Caki2 (cell line): ENCODE measurements at regions not wholly inside any gene's neighbourhood (a gene's known extent, or its start where the extent isn't known, plus 50 kb on each side); places are given as distances from the start of the nearest gene placed in this dataset.

Experiments used
- DNase-seq: peaks from one replicate; pipeline ENCODE4 v3.0.0-alpha.2; 2015; ENCODE audit warnings: low read depth
- in situ Hi-C: cut with HindIII; loops from 2 replicates; pipeline ENCODE4 v1.10.0; 2016; ENCODE audit warnings: low sequenced_read_pairs, low pct_unique_long_range_greater_than_20kb, mixed read lengths

DNA sequence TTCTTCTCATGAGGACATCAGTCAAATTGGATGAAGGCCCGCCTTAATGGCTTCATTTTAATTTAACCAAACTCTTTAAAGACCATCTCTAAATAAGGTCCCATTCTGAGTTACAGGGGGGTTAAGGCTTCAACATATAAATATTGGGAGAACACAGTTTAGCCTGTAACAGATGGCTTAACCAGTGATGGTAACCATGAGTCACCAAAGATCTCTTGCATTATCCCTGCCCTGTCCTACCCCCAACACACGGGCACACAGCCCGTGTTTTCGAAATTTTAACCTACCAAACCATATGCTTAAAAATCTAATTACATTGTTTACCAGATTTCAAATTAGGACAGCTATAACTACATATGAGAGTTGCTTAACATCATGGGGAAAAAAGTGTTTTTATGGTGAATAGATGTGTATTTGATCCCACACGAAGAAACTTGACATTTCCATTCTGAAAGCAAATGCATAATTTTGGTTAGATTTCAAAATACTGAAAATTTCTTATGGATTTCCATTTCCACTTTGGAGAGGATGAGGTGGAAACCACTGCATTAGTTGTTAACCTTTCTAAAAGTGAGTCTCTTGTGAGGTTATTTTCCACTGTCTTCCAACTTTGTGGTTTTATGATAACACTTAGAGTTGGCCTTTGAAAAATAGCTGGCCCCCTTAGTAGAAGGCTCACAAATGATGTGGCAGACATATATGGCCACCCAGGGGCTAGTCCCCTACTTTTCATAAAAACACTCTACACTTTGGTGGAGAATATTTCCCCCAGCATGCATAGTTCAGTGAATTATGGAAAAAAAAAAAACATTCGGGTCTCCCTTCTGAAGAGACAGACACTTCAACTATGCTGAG, 849.3 kb downstream of the TLE1 start:
- DNase-seq = no peak
- in situ Hi-C loops = no loop called here

DNA sequence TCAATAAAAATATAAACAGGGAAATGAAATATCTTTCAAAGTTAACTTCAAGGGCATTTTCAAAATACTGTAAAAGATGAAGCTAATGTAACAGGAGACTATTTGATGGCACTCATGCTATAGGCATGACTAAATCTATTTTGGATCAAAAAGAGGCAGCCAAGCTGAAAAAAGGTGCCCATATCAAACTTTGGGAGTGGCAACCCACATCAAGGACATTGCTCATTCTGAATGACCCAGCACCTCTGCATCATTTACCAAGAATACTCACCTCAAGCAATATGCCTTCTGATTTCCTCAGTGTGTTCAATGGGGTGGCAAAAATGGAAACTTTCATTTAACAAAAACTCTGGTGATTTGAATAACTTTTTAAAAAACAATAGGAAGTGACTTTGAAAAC, 853.3 kb downstream of the TLE1 start:
- DNase-seq = no peak
- in situ Hi-C loops = no loop called here

DNA sequence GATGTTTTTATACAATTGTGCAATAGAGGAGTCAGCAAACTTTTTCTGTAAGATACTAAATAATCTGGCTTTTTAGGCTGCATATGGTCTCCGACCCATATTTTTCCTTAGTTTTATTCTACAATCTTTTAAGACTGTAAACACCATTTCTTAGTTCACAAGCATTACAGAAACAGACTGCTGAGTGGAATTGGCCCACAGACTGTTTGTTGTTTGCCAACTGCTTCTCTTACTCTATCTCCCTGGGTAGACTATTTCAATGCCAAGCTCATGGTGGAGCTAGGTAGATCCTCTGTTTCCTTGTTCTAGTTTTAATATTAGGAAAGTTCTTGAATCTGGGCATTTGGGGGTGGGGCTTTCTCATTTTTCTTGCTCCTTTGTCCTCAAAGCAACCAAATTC, 857.6 kb downstream of the TLE1 start:
- in situ Hi-C loops = no loop called here

DNA sequence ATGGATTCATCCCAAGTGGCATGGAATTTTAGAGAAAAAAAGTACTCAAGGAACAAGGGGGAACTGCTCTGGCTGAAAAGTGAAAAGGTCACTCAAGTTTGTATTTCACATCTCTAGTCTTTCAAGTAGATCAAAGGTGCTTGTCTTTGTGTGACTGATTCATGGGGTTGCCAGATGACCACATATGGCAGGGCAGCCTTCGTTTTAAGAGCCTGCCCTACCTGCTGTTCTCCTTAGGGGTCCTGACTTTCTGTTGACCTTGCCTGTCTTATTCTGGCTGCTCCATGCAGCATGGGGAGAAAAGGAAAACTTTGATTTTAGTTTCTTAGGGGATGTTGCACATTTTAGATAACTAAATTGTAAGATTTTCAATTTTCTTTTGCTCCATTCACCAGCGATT, 877.7 kb downstream of the TLE1 start:
- DNase-seq = no peak
- in situ Hi-C loops = no loop called here

More for the DNA sequence above, 857.6 kb downstream of the TLE1 start:
- no peak for DNase-seq

DNA sequence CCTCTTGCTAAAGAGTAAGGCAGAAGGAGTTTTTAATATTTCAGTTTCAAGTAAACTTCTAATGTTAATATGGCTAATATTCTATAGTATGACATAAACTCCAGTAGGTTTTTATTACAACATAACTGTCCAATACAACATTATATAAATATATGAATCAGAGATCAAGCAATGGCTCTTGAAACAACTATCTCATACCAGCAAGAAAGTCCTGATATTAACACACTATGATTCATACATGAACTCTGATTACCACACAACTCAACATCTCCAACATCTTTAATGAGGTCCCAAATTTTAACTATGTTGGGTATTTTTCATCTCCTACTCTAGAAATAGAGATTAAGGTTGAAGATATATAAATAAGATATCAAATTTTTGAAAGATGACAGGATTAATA, 878.3 kb downstream of the TLE1 start:
- in situ Hi-C loops = no loop called here
- no peak for DNase-seq

DNA sequence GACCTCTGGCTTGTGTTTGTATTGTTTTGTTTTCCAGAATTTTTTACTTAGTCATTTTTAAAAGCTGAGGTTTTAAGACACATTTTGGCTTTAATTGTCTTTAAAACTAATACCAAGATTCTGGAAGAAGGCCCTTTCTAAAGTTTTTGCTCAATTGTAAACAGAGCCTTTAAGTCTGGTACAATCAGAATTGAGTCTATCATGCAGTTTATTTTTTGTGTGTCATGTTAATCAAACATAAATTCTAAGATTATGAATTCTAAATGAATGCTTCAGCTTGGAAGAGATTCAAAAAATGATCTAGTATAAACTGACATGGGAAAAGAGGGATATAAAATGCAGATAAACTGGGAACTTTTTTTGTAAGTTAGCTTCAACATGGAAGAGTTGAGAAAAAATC, 882.7 kb downstream of the TLE1 start:
- in situ Hi-C loops = no loop called here
- DNase-seq = no peak

DNA sequence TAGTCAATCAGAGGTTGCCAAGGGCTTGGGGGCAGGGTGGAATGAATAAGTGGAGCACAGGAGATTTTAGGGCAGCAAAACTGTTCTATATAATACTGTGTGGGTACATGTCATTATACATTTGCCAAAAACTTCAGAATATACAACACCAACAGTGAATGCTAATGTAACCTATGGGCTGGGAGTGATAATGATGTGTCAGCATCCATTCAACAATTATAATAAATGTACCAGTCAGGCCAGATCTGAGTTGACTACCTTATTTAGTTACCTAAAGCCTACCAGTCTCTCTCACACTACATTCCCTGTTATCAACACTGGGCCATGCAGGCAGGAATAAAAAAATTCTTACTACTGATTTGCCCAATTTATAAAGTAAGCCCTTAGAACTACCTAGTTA, 884.5 kb downstream of the TLE1 start:
- in situ Hi-C loops = no loop called here
- DNase-seq = no peak

DNA sequence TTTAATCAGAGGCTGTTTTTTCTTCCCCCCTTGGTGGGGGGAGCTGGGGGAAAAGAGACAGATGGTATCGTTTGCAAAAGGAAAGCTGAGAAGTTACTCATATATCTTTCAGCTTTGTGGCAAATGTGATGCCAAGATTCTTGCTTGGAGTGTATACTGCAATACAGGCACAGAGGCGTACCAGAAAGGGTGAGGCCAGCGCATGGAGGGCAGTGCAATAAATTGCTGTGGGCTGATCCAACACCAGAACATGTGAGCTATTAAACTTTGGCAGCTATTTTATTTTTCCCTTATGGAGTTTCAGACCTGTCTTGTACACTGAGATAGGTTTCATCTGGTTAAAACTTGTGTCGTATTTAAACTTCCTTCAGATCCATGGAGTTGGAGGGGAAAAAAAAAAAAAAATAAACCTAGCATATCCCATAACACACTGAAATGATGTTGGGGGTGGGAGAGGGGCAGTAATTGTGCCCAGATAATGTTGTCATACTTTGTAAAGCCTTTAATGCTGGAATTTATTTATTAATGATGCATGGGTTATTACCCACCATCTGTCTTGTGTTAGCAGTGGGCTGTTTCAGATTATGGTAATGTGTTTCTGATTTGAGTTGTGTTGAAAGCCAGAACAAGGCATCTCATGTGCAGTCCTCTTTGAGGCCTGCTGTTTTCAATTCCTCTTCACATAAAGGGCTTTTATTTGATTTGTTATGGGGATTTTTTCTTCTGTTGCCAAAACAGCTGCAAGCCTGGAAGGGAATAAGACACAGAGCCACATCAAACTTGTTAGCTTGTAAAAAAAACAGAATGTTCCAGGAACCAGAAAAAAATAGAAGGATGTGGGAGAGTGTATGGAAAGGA, 891.3 kb downstream of the TLE1 start:
- no peak for DNase-seq
- in situ Hi-C loops = no loop called here

DNA sequence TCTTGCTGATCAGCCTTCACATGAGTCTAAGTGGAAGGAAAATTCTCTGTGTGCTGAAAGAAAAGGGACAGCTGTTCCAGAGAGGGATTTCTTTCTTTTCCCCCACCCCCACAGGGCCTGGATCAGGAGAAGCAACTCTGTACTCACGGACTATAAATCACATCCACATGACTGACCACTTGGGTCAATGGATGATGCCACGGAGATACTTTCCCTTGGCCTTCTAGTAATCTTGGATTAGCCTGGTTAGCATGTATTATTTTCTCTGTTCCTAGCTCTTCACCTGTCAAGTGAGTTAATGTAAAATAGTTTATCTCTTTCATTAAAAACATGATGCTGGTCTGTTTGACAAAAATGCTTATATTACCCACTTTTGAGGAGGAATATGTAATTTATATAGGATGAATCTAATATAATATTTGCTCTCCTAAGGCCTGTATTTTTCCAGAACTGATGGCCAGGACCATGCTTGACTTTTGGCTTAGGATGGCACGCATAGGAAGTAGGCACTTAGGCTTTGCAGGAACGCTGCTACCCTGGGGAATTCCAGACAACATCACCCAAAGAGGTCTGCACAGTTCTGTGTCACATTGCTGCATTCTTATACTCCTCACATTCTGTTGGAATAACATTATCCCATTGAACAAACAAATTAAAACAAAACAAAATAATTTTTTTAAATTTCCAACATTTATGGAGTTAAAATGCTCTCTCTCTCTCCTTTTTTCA, 892.1 kb downstream of the TLE1 start:
- in situ Hi-C loops = no loop called here

DNA sequence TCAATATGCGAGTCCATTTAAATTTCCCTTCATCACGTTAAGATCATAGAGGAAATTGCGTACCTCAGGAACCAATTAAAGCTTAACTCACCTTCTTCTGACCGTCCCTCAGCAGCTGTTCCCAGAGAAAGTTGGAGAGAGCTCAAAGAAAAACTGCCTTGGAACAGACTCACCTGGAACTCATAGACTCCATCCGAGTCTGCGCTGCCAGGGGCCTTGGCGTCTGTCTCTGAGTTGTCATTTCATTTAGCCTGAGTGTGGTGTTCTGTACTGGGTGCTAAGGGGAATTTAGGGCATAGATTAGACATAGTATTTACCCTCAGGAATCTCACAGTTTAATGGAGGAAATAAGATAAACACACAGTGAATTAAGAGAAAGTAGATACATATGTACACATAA, 892.7 kb downstream of the TLE1 start:
- DNase-seq = no peak
- in situ Hi-C loops = no loop called here

More for the DNA sequence above, 892.1 kb downstream of the TLE1 start:
- no peak for DNase-seq

DNA sequence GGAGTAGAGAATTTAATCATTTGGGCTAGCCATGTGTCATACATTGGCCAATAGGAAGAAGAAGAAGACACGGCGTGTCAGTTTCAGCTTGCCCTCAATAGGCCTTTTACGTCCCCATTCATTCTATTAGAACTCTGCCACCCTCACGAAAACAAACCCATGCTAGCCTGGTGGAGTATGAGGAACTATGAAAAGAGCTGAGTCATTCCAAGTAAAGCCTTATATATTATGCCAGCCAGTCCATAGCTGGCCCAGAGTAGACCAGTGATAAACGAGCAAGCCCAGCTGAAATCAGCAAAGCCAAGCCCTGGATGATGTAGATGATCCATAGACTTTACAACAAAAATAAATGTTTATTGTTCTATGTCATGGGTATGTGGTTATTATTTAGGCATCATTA, 895.1 kb downstream of the TLE1 start:
- DNase-seq = no peak
- in situ Hi-C loops = no loop called here

DNA sequence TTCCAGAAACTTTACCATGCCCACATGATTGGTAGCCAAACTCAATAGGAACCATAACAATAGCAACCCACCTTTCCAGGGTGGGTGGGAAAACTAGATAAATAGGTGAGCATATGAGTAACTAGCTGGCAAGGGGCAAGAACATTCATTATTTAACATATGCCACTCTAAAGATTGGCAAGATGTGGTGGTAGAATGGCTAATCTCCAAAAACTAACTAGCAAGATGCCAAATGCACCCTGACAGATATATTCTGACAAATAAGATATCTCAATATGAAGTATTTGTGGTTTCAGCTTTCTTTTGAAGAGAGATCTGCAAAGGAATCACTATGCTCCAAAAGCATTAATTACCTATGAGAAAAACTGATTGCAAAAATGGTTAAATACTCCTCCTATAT, 895.6 kb downstream of the TLE1 start:
- in situ Hi-C loops = no loop called here
- no peak for DNase-seq

DNA sequence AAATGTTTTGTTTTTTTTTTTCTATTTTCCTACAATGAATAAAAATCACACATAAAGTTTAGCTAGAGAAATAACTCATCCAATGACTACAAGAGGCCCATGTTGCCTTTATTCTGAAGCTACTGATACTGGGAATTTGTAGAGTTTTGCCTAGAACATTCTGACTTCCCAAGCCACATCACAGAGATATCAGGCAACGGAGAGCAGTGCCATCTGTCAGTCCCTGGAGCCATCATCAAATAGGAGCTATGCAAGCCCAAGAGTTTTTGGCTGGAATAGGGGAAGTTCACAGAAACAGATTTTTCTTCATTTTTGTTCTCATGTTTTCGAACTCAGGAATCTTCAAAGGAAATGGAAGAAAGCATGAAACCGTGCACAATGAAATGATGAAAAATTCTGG, 896.6 kb downstream of the TLE1 start:
- no peak for DNase-seq
- in situ Hi-C loops = no loop called here

DNA sequence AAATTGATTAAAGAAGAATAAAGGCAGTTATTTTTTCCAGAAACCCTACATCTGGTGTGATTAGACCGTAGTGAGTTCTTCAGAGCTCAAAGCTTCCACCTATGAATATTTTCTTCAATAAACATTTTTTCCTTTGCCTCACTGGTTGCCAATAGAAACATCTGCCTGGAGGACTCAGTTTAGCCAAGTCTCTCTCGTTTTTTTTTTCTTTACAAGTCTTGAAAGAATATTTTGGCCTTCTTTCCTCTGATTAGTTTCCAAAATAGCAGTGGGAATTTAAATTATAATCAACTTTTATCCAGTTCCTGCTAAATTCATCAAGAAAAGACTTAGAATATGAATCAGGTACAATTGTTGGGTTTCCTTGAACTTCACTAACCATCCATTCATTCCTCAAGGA, 897.5 kb downstream of the TLE1 start:
- in situ Hi-C loops = no loop called here
- no peak for DNase-seq

DNA sequence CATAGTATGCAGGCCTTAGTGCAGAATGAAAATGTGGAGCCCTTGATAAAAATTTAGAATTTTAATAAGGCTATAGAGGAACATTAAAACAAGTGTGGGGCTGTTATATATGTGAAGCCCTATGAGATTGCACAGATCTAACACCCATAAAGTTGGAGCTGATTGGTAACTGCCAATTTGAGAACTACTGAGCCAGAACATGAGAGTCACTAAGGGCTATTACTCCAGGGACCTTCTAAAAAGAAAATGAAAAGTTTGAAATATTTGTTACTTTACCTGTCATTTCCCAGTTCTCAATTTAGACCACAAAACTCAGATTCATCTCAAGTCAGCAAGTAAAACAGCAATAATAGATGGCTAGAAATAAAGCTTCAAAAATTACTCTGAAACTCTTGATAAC, 898.6 kb downstream of the TLE1 start:
- no peak for DNase-seq
- in situ Hi-C loops = no loop called here

DNA sequence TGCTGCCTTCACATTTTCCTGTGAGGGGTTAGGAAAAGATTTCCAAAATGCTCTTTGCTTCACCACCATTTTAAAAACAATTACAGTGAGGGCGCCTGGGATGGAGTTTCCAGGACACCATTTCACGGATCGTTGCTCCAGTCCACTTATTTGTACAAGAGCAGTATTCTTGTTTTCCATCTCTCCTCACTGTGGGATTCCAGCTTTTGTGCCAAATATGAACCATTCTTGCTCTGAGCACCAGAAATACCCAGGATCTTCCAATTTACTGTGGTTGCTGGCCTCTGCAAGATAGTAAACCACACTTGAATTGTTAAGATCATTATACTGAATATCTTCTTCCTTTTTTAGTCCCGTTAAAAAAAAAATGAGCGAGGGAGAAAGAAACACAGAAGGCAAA, 899.5 kb downstream of the TLE1 start:
- no peak for DNase-seq

DNA sequence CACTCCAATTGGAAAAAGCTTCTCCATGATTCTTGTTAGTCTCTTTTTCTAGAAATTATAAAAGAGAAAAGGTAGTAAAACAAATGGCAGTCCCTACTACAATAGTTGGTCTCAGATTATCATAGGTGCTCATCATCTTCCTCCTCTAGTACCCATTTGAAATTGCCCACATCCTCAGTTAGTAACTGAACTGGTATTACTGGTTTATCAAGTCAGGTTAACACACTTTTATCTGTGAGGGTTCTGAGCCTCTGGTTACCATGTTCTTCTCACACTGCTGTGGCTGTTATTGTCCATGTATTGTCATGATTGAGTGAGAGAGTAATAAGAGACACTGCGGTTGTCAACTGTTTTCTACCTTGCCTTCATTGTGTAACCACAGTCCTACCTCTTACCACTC, 901.7 kb downstream of the TLE1 start:
- in situ Hi-C loops = no loop called here
- DNase-seq = no peak

More for the DNA sequence above, 899.5 kb downstream of the TLE1 start:
- in situ Hi-C loops = no loop called here

DNA sequence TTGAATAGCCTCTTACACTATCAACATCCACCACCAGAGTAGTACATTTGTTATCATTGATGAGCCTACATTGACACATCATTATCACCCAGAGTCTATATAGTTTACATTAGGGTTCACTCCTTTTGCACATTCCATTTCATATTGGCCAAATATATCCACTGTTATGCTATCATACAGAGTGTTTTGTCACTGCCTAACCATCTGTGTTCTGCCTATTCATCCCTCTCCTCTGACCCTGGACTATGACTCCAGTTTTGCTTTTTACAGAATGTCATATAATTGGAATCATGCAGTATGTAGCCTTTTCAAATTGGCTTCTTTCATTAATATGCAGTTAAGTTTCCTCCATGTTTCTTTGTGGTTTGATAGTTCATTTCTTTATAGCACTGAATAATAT, 904.7 kb downstream of the TLE1 start:
- DNase-seq = no peak
- in situ Hi-C loops = no loop called here

DNA sequence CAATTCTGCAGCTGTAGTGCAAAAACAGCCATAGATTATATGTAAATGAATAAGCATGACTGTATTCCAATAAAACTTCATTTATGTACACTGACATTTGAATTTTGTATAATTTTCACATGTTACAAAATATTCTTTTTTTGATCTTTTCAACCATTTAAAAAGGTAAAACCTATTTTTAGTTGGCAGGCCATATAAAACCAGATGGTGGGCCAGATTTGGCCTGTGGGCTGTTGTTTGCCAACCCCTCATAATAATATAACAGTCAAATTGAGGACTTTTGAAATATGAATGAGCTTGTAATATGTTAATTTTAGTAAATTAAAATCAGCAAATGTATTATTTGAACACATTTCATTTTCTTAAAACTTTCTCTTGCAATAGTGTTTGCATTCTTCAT, 913.4 kb downstream of the TLE1 start:
- no peak for DNase-seq
- in situ Hi-C loops = no loop called here
